Fibroblast of gingiva (primary cell): ENCODE measurements at regions not wholly inside any gene's neighbourhood (a gene's known extent, or its start where the extent isn't known, plus 50 kb on each side); places are given as distances from the start of the nearest gene placed in this dataset.

ENCODE experiments used
- DNase-seq: peaks from one replicate; pipeline ENCODE4 v3.0.0-alpha.2; 2011; ENCODE audit warnings: low read depth

- no peak for DNase-seq
Measured at GRCh38 chr4:140212194-140212593, 58.2 kb upstream of the MAML3 start.

- no peak for DNase-seq
Measured at GRCh38 chr4:140211693-140212092, 57.7 kb upstream of the MAML3 start.

- DNase-seq: no peak
Measured at GRCh38 chr4:140211161-140211560, 57.2 kb upstream of the MAML3 start.

- DNase-seq: no peak
Measured at GRCh38 chr4:140208921-140209320, 54.9 kb upstream of the MAML3 start.
